Medulla oblongata (tissue), 1 donor: ENCODE measurements at regions not wholly inside any gene's neighbourhood (a gene's known extent, or its start where the extent isn't known, plus 50 kb on each side); places are given as distances from the start of the nearest gene placed in this dataset.

Experiments used
- DNase-seq: peaks from one replicate; pipeline ENCODE4 v3.0.0-alpha.2; 2015; ENCODE audit errors: extremely low spot score

DNA sequence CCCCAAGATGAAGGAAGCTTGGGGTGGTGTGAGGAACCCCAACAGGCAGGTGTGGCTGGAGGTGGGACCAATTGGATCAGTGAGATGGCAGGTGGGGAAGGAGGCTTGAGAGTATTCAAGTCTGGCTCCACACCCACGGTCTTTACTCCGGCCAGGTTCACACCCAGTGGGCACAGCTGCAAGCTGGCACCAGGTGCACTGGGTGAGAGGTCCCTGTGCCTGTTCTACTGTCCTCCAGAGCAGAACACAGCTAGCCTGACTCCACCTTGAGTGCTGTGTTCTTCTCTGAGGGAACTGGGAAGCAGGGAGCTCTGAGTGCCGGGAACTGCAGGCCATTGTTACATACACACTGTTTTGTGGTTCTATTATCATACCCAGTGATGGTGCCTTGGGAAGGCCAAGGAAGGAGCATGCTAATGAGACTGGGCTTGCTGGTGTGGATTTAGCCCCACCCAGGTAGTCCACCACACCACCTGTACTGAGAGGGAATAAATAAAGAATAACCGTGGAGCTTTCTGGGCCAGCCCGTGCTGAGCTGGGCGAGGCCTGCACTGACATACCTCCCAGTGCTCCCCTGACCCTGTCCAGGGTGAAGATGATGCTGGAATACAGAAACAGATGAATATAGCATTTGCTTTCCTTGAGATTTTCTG lies 93.4 kb downstream of the ABHD5 start:
- no peak for DNase-seq

DNA sequence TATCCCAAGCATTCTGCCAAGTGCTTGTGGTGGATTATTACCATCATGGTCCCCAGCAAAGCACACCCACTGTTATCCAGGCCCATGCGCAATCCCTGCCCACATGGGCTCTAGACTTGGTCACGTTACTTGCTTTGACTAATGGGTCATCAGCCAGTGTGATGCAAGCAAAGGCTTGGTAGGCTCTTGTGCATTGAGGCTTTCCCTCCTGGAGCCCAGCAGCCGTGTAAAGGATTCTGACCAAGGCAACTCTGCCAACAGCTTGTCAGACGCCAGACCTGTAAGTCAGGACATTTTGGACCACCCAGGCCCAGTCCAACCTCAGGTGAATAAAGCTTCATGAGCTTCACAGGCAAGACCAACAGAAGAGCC lies 93.9 kb downstream of the ABHD5 start:
- DNase-seq: no peak

- no peak for DNase-seq
Observed at GRCh38 chr3:43785551-43785950, 94.8 kb downstream of the ABHD5 start.

DNA sequence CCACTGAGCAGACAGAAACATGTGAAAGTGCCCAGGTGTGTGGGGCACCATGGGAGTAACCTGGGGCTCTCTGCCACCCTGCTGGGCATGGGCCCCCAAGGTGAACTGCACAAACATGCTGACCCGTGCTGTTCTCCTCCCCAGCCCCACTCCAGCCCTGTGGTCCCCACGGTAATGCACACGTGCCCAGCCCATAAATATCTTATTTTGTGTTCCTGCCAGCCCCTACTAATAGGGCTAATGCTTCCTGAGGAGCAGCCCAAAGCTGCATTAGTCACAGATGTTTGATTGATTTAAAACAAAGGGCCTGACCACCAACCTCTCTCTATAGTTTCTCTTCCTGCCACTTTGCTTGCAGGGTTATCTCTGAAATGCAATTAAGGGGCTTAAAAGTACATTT lies 95.4 kb downstream of the ABHD5 start:
- DNase-seq: no peak

- DNase-seq: no peak
Observed at GRCh38 chr3:43786526-43787305, 96.0 kb downstream of the ABHD5 start.

GRCh38 chr3:43787330-43787729 lies 96.6 kb downstream of the ABHD5 start:
- no peak for DNase-seq

DNA sequence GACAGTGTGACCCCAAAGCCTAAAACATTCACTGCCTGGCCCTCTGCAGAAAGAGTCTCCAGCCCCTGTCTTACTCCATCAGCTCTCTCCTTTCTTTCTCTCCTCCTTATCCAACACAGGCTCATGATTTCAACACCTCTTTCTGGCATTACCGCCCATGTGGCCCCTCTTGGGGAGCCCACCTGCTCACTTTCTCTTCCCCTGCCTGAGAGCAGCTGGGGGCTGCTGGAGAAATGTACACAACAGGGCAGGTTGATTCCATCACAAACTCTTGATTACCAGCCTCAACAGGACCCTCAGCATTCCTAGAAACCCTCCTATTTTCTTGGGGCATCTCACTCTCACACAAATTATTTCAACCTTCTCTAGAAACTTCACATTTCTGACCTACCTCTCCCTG lies 98.3 kb downstream of the ABHD5 start:
- no peak for DNase-seq

GRCh38 chr3:43790060-43790459 lies 99.3 kb downstream of the ABHD5 start:
- DNase-seq: no peak

DNA sequence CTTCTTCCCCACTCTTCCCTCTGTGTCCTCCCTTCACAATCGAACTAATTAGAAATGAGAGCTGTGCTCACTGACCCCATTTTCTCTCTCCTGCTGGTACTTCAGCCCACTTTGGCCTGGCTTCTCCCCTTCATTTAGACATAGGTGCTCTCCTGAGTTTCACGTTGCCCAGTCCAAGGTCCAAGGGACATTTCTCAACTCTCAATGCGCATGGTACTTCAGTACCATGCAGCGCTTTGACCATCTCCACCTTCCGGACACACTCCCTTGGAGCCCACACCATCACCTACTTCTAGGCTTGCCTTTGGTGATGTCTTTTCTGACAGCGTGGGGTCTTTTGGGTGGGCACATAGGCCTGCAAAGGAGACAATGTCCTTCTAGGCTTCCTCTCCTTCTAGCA lies 99.7 kb downstream of the ABHD5 start:
- no peak for DNase-seq

- DNase-seq: no peak
Observed at GRCh38 chr3:43791246-43791645, 100.5 kb downstream of the ABHD5 start.

DNA sequence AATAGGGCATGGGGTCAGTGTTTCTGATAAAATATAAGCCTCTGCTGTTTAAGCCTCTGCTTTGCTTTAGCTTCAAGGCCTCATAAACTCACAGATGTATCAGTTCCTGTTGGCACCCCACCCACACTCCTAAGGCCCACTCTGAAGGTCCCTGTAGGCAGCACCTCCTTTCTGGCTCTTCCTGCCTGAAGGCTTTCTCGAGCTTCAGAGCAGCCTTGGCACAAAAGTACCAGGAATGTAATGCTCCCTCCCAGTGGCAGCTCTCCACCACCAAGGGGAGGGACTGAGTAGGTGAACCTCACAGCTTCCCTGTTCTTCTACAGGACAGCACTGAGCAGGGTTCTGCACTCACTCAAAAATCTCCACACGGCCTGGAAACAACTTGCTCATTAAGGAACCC lies 102.2 kb downstream of the ABHD5 start:
- no peak for DNase-seq

GRCh38 chr3:43793648-43794372 lies 103.1 kb downstream of the ABHD5 start:
- DNase-seq: no peak

DNA sequence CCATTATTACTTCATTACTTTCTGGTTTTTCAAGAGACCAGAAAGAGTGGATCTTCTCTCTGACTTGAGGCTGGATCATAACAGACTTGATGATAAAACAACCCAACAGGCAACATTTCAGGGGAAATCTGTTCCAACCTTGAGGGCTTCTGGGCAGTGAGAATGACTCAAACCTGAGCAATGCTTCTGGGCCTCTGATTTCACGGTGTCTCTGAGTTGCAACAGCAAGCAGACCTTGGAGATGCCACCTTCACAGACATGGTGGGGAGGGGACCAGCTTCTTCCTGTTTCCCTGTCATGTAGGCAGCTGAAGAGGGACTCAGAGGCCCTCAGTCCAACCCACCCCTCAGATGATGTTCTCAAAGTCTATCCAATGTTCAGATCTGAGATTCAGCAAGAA lies 104.0 kb downstream of the ABHD5 start:
- DNase-seq: no peak

DNA sequence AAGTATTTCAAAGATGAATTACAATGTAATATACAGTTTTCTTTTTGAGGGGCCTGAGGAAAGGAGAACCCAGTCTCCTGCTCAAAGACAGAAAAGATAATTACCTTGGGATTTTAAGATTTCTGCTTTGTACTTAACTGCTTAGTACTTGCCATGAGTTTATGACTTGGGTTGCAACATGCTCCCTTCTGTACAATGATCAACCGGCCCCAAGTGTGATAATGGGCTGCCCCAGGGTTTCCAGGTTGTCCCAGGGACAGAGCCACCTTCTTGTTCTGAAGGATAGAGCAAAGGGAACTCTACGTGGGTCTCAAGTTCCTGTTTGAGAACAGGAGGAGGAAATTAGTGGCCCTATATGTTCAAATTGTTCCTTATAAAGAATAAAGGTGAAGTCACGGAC lies 104.8 kb downstream of the ABHD5 start:
- no peak for DNase-seq

- no peak for DNase-seq
Observed at GRCh38 chr3:43796041-43796596, 105.4 kb downstream of the ABHD5 start.

- no peak for DNase-seq
Observed at GRCh38 chr3:43797794-43798193, 107.1 kb downstream of the ABHD5 start.

DNA sequence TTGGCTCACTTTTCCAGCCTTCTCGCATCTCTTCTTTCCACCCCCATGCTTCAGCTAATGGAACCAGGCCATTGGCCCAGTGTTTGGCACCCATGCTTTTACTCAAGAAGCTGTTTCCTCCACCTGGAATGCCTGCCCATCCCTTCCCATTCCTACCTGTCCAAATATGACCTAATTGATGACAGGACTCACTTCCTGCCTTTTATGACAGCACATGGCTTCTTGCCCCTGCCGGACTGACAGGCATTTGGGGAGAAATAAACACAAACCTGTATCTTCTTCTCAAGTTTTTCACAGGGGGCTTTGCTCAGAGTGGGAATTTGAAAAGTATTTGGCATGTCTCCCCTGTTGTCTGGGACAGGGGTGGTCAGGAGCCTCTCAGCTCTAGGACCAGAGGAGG lies 120.1 kb downstream of the ABHD5 start:
- no peak for DNase-seq

DNA sequence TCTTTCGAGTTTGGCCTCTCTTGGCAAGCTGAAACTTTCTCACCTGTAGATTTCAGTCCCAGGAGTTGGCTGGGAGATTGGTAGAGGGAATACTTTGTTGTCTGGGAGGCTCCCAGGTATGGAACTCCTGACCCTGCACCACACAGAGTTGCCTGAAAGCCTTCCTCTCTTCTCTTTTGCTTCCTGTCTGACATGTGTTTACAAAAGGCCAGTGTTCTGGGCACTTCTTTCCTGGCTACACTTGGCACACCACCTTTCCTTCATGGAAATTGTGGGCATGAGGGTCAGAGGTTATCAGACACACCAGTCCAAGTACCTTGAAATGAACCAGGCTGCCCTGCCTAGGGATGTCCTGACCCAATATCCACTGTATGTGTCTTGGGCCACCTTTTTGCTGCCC lies 123.7 kb downstream of the ABHD5 start:
- no peak for DNase-seq

DNA sequence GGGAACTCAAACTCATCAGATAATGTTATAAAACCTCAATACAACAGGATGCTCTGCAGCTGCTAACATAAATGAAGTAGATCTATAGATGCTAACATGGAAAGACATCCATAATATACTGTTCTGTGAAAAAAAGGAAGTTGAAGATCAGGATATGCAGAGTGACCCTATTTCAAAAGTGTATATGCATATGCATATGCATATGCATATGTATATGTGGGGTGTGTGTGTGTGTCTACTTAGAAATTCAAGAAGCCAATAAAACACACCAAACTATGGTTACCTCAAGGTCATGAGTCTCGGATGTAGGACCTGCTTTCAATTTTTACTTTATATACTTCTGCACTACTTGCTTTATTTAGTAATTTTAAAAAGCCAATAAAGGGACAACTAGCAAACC lies 125.6 kb downstream of the ABHD5 start:
- DNase-seq: no peak

GRCh38 chr3:43817064-43817463 lies 126.3 kb downstream of the ABHD5 start:
- no peak for DNase-seq

DNA sequence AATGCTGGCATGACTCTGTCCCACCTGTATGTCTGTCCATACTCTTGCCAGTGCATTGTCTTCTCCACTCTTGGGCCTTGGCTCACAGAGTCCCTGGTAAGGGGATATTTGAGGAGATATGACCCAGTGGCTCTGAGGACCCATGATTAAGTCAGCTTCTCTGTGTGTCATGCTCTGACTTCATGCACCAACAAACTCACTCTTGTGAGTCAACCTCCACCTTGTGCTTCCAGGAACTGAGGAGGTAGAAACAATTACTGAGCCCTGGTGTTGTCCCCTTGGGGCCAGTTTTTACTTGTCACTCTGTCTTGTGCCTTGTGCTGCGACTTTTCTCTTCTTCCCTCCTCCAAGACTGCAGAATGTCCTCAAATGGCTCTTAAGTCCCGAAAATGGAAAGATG lies 127.1 kb downstream of the ABHD5 start:
- no peak for DNase-seq

DNA sequence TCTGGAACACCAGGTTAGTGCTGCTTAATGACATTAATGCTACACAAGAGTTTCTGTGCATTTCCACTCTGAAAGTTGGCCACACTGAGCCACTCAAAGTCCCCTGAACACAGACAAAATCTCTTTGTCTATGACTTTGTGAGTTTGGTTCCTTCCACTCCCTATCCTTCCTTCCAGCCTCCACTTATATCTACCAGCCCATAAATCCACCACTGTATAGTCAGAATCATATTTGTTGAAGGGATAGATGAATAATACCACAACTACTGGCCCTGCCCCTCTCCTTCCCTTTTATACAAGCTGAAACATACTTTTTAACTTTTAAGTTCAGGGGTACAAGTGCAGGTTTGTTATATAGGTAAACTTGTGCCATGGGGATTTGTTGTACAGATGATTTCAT lies 127.5 kb downstream of the ABHD5 start:
- DNase-seq: no peak
